Vagina (tissue), 2 donors: ENCODE measurements at regions not wholly inside any gene's neighbourhood (a gene's known extent, or its start where the extent isn't known, plus 50 kb on each side); places are given as distances from the start of the nearest gene placed in this dataset.
A peak's percentile ranks its signal among the peaks of the same experiment; 100 is the strongest.

Experiments used
- DNase-seq, 2 donors: peaks; one replicate each; pipeline ENCODE4 v3.0.0-alpha.2; 2017; ENCODE audit errors: extremely low spot score in 2 of 2
- H3K27ac ChIP-seq: fragments of 200-600 bp; sonication (generic); one replicate; pipeline ENCODE4 v1.5.1; 2019
- H3K27me3 ChIP-seq: fragments of 200-600 bp; sonication (generic); one replicate; pipeline ENCODE4 v1.5.1; 2019
- H3K36me3 ChIP-seq, 2 donors: fragments of 200-600 bp; sonication (generic); one replicate each; pipeline ENCODE4 v1.5.1; 2017 to 2019
- H3K4me1 ChIP-seq: fragments of 200-600 bp; sonication (generic); one replicate; pipeline ENCODE4 v1.5.1; 2019
- H3K4me3 ChIP-seq, 2 donors: fragments of 200-600 bp; sonication (generic); 1 replicate in 1 of 2; 2 replicates in 1 of 2; pipeline ENCODE4 v1.5.1; 2016 to 2019
- H3K9me3 ChIP-seq: fragments of 200-600 bp; sonication (generic); one replicate; pipeline ENCODE4 v1.5.1; 2019
- CTCF ChIP-seq, 3 experiments: fragments of 450-650 bp in 2 of 3; fragments of 200-600 bp in 1 of 3; sonication (generic) in 1 of 3; IDR thresholded peaks; one replicate each; pipeline ENCODE4 v1.5.1; 2017 to 2019; ENCODE audit warnings: antibody characterized with exemption in 3 of 3, mild to moderate bottlenecking in 2 of 3, moderate library complexity in 2 of 3
- POLR2A ChIP-seq, 2 donors: fragments of 450-650 bp; IDR thresholded peaks; one replicate each; pipeline ENCODE4 v1.6.1; 2017; ENCODE audit warnings: antibody characterized with exemption in 2 of 2, mild to moderate bottlenecking in 2 of 2, moderate library complexity in 2 of 2
- POLR2AphosphoS5 ChIP-seq, 2 donors: sonication (generic); formaldehyde crosslinking; IDR thresholded peaks; one replicate each; pipeline ENCODE4 v1.9.0; 2017; ENCODE audit warnings: antibody characterized with exemption in 2 of 2, mild to moderate bottlenecking in 2 of 2, low read depth in 1 of 2; ENCODE audit not compliant: insufficient read depth in 1 of 2
- intact Hi-C: fragments of 100-400 bp; cut with DNase I; formaldehyde crosslinking; loops from one replicate; pipeline ENCODE4 v1.15.1; 2023

DNA sequence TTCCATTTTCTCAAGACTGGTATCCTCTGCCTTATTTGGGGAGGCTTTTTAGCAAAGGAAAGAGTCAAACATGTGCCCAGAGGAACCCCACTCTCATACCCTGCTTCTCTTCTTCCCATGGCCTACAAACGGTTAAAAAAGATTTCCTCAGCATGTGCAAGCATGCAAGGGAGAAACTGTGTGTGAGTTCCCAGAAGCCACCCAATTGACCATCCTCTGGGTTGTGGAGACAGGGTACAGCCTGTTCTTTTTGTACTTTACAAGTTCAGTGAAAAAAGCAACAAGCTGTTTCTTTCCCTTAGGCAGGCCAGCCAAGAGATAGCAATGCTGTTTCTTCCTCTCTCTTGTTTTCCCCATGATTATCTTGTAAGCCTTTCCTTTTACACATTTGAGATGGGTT lies 68.8 kb upstream of the MTPN start:
- Histone ChIP-seq H3K9me3 (no peaks in the 10 kb centered on the region), H3K27ac (no peak overlapping the region), H3K4me1 (no peaks in the 10 kb centered on the region), H3K36me3 (no peaks in the 10 kb centered on the region), H3K4me3 (no peak overlapping the region), H3K27me3 (no peaks in the 10 kb centered on the region)
- TF ChIP-seq POLR2A (IDR thresholded peaks at IDR 0.05) = no peak
- no peak for TF ChIP-seq CTCF (IDR thresholded peaks at IDR 0.05)
- TF ChIP-seq POLR2AphosphoS5 (IDR thresholded peaks at IDR 0.05; ENCODE audit: insufficient read depth in 1 of 2, low read depth in 1 of 2) = no peak
- intact Hi-C loops = no loop called here
- no peak for DNase-seq

DNA sequence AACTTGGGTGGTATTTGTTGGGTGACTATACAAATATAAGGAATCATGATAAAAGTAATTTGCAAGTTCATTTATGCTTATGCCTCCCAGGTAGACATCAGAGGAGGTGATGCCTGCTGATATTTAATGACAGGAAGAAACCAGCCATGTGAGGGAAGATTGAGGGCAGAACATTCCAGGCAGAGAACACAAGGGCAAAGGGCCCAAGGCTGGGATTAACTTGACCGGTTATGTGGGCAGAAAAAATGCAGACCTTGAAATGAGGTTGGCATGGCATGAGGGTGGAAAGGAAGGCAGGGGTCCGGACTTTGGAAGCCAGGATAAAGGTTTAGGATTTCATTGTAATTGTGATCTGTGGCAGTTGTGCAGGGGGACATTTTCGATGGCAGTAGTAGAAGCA lies 68.0 kb upstream of the MTPN start:
- intact Hi-C loops = no loop called here

DNA sequence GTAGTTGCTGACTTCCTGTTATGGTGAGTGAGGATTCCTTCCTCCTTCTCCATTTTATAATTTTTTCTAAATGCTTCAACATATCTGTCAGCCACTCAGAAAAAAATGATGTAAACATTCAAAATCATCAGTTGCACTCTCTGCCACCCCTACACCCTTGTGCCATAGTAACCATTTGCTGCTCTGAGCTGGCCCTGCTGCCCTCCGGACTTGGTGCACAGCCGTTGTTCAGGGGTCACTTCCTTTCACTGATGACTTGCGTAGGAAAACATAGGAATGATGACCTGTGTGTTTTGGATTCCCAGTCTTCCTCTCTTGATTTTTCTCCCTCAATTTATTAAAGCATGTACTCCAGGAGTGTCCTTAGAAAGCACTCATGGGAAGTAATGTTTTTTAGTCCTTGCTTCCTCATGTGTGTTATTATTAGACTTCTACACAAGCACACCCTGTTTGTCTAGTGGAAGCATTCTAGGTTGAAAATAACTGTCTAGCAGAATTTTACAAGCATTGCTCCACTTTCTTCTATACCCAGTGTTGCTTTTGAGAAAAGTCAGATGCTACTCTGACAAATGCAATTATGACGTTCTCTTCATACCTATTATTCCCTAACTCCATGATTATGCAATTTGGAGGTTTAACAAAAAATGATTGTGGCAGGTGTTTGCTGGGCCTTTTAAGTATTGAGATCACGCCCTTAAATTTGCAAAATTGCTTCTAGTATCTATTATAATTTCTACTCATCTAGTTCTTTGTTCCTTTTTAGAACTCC lies 62.6 kb upstream of the MTPN start:
- intact Hi-C loops = no loop called here
- no peak overlapping the region for H3K27ac ChIP-seq
- TF ChIP-seq POLR2A (IDR thresholded peaks at IDR 0.05) = no peak
- no peak for TF ChIP-seq CTCF (IDR thresholded peaks at IDR 0.05)
- TF ChIP-seq POLR2AphosphoS5 (IDR thresholded peaks at IDR 0.05; ENCODE audit: insufficient read depth in 1 of 2, low read depth in 1 of 2) = no peak
- H3K36me3 ChIP-seq = no peaks in the 10 kb centered on the region
- H3K9me3 ChIP-seq = no peaks in the 10 kb centered on the region
- no peak overlapping the region for H3K4me3 ChIP-seq
- no peak for DNase-seq
- H3K27me3 ChIP-seq = no peaks in the 10 kb centered on the region
- H3K4me1 ChIP-seq = no peaks in the 10 kb centered on the region

More for the DNA sequence above, 68.0 kb upstream of the MTPN start:
- Histone ChIP-seq H3K36me3 (no peaks in the 10 kb centered on the region), H3K4me3 (no peak overlapping the region), H3K4me1 (no peaks in the 10 kb centered on the region), H3K9me3 (no peaks in the 10 kb centered on the region), H3K27me3 (no peaks in the 10 kb centered on the region), H3K27ac (no peak overlapping the region)
- no peak for DNase-seq
- TF ChIP-seq POLR2AphosphoS5 (IDR thresholded peaks at IDR 0.05; ENCODE audit: insufficient read depth in 1 of 2, low read depth in 1 of 2) (no peak), CTCF (IDR thresholded peaks at IDR 0.05) (no peak), POLR2A (IDR thresholded peaks at IDR 0.05) (no peak)

- Histone ChIP-seq H3K27ac (no peak overlapping the region), H3K4me3 (no peak overlapping the region), H3K27me3 (no peaks in the 10 kb centered on the region), H3K36me3 (no peaks in the 10 kb centered on the region), H3K9me3 (no peaks in the 10 kb centered on the region), H3K4me1 (no peaks in the 10 kb centered on the region)
- no peak for DNase-seq
- TF ChIP-seq POLR2A (IDR thresholded peaks at IDR 0.05) (no peak), CTCF (IDR thresholded peaks at IDR 0.05) (no peak), POLR2AphosphoS5 (IDR thresholded peaks at IDR 0.05; ENCODE audit: insufficient read depth in 1 of 2, low read depth in 1 of 2) (no peak)
- intact Hi-C loops = no loop called here
Measured at GRCh38 chr7:136036336-136036735, 59.2 kb upstream of the MTPN start.

GRCh38 chr7:136034132-136034531 lies 57.0 kb upstream of the MTPN start:
- TF ChIP-seq POLR2AphosphoS5 (IDR thresholded peaks at IDR 0.05; ENCODE audit: insufficient read depth in 1 of 2, low read depth in 1 of 2) = no peak
- TF ChIP-seq POLR2A (IDR thresholded peaks at IDR 0.05) = no peak
- no peak for TF ChIP-seq CTCF (IDR thresholded peaks at IDR 0.05)
- Histone ChIP-seq H3K4me1 (no peaks in the 10 kb centered on the region), H3K27ac (peak overlapping the region; percentile 3), H3K27me3 (no peaks in the 10 kb centered on the region), H3K9me3 (no peaks in the 10 kb centered on the region), H3K4me3 (no peak overlapping the region), H3K36me3 (no peaks in the 10 kb centered on the region)
- no peak for DNase-seq
- intact Hi-C loops = no loop called here
